Epidermal melanocyte (primary cell): ENCODE measurements at regions not wholly inside any gene's neighbourhood (a gene's known extent, or its start where the extent isn't known, plus 50 kb on each side); places are given as distances from the start of the nearest gene placed in this dataset.

Experiments used
- DNase-seq: peaks from one replicate; pipeline ENCODE4 v3.0.0; 2011; ENCODE audit warnings: low spot score; ENCODE audit not compliant: insufficient read length

GRCh38 chr1:218671573-218671972 lies 326.4 kb downstream of the TGFB2 start:
- no peak for DNase-seq

GRCh38 chr1:218673170-218673569 lies 328.0 kb downstream of the TGFB2 start:
- no peak for DNase-seq

GRCh38 chr1:218674280-218674773 lies 329.2 kb downstream of the TGFB2 start:
- no peak for DNase-seq

GRCh38 chr1:218677026-218677425 lies 331.9 kb downstream of the TGFB2 start:
- no peak for DNase-seq

GRCh38 chr1:218679391-218679790 lies 334.3 kb downstream of the TGFB2 start:
- no peak for DNase-seq

- DNase-seq = no peak
Measured at GRCh38 chr1:218679988-218680748, 335.0 kb downstream of the TGFB2 start.

GRCh38 chr1:218683242-218683641 lies 338.1 kb downstream of the TGFB2 start:
- no peak for DNase-seq

GRCh38 chr1:218686258-218686657 lies 341.1 kb downstream of the TGFB2 start:
- DNase-seq = no peak

GRCh38 chr1:218686761-218687160 lies 341.6 kb downstream of the TGFB2 start:
- DNase-seq = no peak

- DNase-seq = no peak
Measured at GRCh38 chr1:218692808-218693207, 347.7 kb downstream of the TGFB2 start.

- DNase-seq = no peak
Measured at GRCh38 chr1:218693599-218693998, 348.5 kb downstream of the TGFB2 start.

GRCh38 chr1:218694085-218694484 lies 348.9 kb downstream of the TGFB2 start:
- no peak for DNase-seq

GRCh38 chr1:218694636-218695035 lies 349.5 kb downstream of the TGFB2 start:
- DNase-seq = no peak

- no peak for DNase-seq
Measured at GRCh38 chr1:218695525-218695924, 350.4 kb downstream of the TGFB2 start.

GRCh38 chr1:218698141-218698540 lies 353.0 kb downstream of the TGFB2 start:
- no peak for DNase-seq

GRCh38 chr1:218699421-218699820 lies 354.3 kb downstream of the TGFB2 start:
- DNase-seq = no peak

- DNase-seq = no peak
Measured at GRCh38 chr1:218699865-218700264, 354.7 kb downstream of the TGFB2 start.

- DNase-seq = no peak
Measured at GRCh38 chr1:218700666-218701065, 355.5 kb downstream of the TGFB2 start.

- DNase-seq = no peak
Measured at GRCh38 chr1:218701131-218701530, 356.0 kb downstream of the TGFB2 start.

GRCh38 chr1:218702775-218703174 lies 357.6 kb downstream of the TGFB2 start:
- no peak for DNase-seq

- DNase-seq = no peak
Measured at GRCh38 chr1:218703836-218704235, 358.7 kb downstream of the TGFB2 start.

GRCh38 chr1:218705391-218705790 lies 360.3 kb downstream of the TGFB2 start:
- DNase-seq = no peak
